ENCODE measurements at regions not wholly inside any gene's neighbourhood (a gene's known extent, or its start where the extent isn't known, plus 50 kb on each side); places are given as distances from the start of the nearest gene placed in this dataset.

DNA sequence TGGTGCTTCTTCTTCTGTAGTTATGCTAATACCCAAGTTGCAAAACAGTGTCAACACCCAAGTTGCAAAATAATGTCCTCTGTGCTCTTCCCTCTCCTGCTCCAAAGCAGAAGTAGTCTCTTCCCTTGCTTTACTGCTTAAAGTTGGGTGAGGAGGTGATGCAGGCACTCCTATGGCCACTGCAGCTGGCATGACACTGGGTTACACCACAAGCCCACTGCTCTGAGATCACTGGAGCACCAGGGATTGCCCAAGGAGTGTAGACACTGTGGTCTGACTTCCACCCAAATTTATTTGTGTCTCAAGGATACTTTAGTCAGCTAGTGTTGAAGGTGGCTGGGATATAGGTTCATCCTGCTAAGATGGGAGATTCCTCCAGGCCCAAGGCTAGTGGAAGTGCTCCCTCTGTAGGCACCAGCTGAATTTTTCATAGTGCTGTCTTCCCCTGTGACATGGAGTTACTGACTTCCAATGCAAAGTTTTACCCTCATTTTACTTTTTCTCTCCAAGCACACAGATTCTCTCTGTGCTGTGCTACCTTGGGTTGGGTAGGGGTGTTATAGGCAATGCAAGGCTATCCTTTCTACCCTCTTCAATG lies 196.2 kb upstream of the TENT5D start:
- TF ChIP-seq, protein P1, sequence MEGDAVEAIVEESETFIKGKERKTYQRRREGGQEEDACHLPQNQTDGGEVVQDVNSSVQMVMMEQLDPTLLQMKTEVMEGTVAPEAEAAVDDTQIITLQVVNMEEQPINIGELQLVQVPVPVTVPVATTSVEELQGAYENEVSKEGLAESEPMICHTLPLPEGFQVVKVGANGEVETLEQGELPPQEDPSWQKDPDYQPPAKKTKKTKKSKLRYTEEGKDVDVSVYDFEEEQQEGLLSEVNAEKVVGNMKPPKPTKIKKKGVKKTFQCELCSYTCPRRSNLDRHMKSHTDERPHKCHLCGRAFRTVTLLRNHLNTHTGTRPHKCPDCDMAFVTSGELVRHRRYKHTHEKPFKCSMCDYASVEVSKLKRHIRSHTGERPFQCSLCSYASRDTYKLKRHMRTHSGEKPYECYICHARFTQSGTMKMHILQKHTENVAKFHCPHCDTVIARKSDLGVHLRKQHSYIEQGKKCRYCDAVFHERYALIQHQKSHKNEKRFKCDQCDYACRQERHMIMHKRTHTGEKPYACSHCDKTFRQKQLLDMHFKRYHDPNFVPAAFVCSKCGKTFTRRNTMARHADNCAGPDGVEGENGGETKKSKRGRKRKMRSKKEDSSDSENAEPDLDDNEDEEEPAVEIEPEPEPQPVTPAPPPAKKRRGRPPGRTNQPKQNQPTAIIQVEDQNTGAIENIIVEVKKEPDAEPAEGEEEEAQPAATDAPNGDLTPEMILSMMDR (IDR thresholded peaks at IDR 0.05; ENCODE audit: insufficient read depth, low read depth, low read length), result no peak
- TF ChIP-seq EZH2 (IDR thresholded peaks at IDR 0.05; ENCODE audit: insufficient read depth, low read length), result no peak
